ENCODE measurements at regions not wholly inside any gene's neighbourhood (a gene's known extent, or its start where the extent isn't known, plus 50 kb on each side); places are given as distances from the start of the nearest gene placed in this dataset.
"Not testable (repeated sequence)": the region's sequence is repeated elsewhere in the genome, so short reads cannot be mapped to it uniquely, and the experiment has no call there.

GRCh38 chr20:39717936-39718335 is 755.8 kb downstream of the DHX35 start:
- Histone ChIP-seq H3K27ac (ENCODE audit: low read length) (no peak overlapping the region), H3K4me3 (ENCODE audit: low read length) (no peak overlapping the region), H3K27me3 (ENCODE audit: control insufficient read depth, insufficient read depth, low read length) (no peaks in the 10 kb centered on the region), H3K4me1 (ENCODE audit: control insufficient read depth, low read depth, low read length) (no peaks in the 10 kb centered on the region), H3K36me3 (ENCODE audit: control insufficient read depth, low read depth, low read length) (no peaks in the 10 kb centered on the region), H3K9ac (ENCODE audit: low read length) (no peak overlapping the region), H3K9me3 (ENCODE audit: control insufficient read depth, low read depth, low read length) (no peaks in the 10 kb centered on the region)

- Histone ChIP-seq H3K27me3 (ENCODE audit: control insufficient read depth, insufficient read depth, low read length) (no peaks in the 10 kb centered on the region), H3K4me3 (ENCODE audit: low read length) (no peak overlapping the region), H3K9me3 (ENCODE audit: control insufficient read depth, low read depth, low read length) (no peaks in the 10 kb centered on the region), H3K9ac (ENCODE audit: low read length) (no peak overlapping the region), H3K36me3 (ENCODE audit: control insufficient read depth, low read depth, low read length) (no peaks in the 10 kb centered on the region), H3K4me1 (ENCODE audit: control insufficient read depth, low read depth, low read length) (no peaks in the 10 kb centered on the region), H3K27ac (ENCODE audit: low read length) (no peak overlapping the region)
These were observed 754.7 kb downstream of the DHX35 start for GRCh38 chr20:39716796-39717341.

- H3K9ac ChIP-seq (ENCODE audit: low read length): no peak overlapping the region
- H3K9me3 ChIP-seq (ENCODE audit: control insufficient read depth, low read depth, low read length): no peaks in the 10 kb centered on the region
- H3K27me3 ChIP-seq (ENCODE audit: control insufficient read depth, insufficient read depth, low read length): no peaks in the 10 kb centered on the region
- no peaks in the 10 kb centered on the region for H3K4me1 ChIP-seq (ENCODE audit: control insufficient read depth, low read depth, low read length)
- no peak overlapping the region for H3K27ac ChIP-seq (ENCODE audit: low read length)
- no peaks in the 10 kb centered on the region for H3K36me3 ChIP-seq (ENCODE audit: control insufficient read depth, low read depth, low read length)
- H3K4me3 ChIP-seq (ENCODE audit: low read length): no peak overlapping the region
These were observed 751.1 kb downstream of the DHX35 start for GRCh38 chr20:39713076-39713840.

- H3K27ac ChIP-seq (ENCODE audit: low read length): no peak overlapping the region
- no peaks in the 10 kb centered on the region for H3K27me3 ChIP-seq (ENCODE audit: control insufficient read depth, insufficient read depth, low read length)
- no peak overlapping the region for H3K4me3 ChIP-seq (ENCODE audit: low read length)
- H3K9ac ChIP-seq (ENCODE audit: low read length): no peak overlapping the region
- no peaks in the 10 kb centered on the region for H3K36me3 ChIP-seq (ENCODE audit: control insufficient read depth, low read depth, low read length)
- H3K9me3 ChIP-seq (ENCODE audit: control insufficient read depth, low read depth, low read length): no peaks in the 10 kb centered on the region
- peaks cover 5% of the 10 kb centered on the region for H3K4me1 ChIP-seq (ENCODE audit: control insufficient read depth, low read depth, low read length)
These were observed 744.1 kb downstream of the DHX35 start for GRCh38 chr20:39706184-39706663.

- no peak overlapping the region for H3K4me3 ChIP-seq (ENCODE audit: low read length)
- no peak overlapping the region for H3K9ac ChIP-seq (ENCODE audit: low read length)
- no peaks in the 10 kb centered on the region for H3K27me3 ChIP-seq (ENCODE audit: control insufficient read depth, insufficient read depth, low read length)
- H3K9me3 ChIP-seq (ENCODE audit: control insufficient read depth, low read depth, low read length): no peaks in the 10 kb centered on the region
- peaks cover 5% of the 10 kb centered on the region for H3K4me1 ChIP-seq (ENCODE audit: control insufficient read depth, low read depth, low read length)
- H3K27ac ChIP-seq (ENCODE audit: low read length): no peak overlapping the region
- H3K36me3 ChIP-seq (ENCODE audit: control insufficient read depth, low read depth, low read length): no peaks in the 10 kb centered on the region
These were observed 742.9 kb downstream of the DHX35 start for GRCh38 chr20:39705032-39705431.

- H3K9me3 ChIP-seq (ENCODE audit: control insufficient read depth, low read depth, low read length); H3K9ac ChIP-seq (ENCODE audit: low read length); H3K36me3 ChIP-seq (ENCODE audit: control insufficient read depth, low read depth, low read length); H3K27me3 ChIP-seq (ENCODE audit: control insufficient read depth, insufficient read depth, low read length); H3K27ac ChIP-seq (ENCODE audit: low read length); H3K4me1 ChIP-seq (ENCODE audit: control insufficient read depth, low read depth, low read length); H3K4me3 ChIP-seq (ENCODE audit: low read length): not testable (repeated sequence)
These were observed 741.2 kb downstream of the DHX35 start for GRCh38 chr20:39703357-39703756.

- Histone ChIP-seq H3K4me1 (ENCODE audit: control insufficient read depth, low read depth, low read length) (peaks cover 5% of the 10 kb centered on the region), H3K9ac (ENCODE audit: low read length) (no peak overlapping the region), H3K27ac (ENCODE audit: low read length) (no peak overlapping the region), H3K27me3 (ENCODE audit: control insufficient read depth, insufficient read depth, low read length) (no peaks in the 10 kb centered on the region), H3K9me3 (ENCODE audit: control insufficient read depth, low read depth, low read length) (no peaks in the 10 kb centered on the region), H3K36me3 (ENCODE audit: control insufficient read depth, low read depth, low read length) (no peaks in the 10 kb centered on the region), H3K4me3 (ENCODE audit: low read length) (no peak overlapping the region)
These were observed 740.7 kb downstream of the DHX35 start for GRCh38 chr20:39702701-39703349.

GRCh38 chr20:39700528-39700927 is 738.4 kb downstream of the DHX35 start:
- Histone ChIP-seq H3K9me3 (ENCODE audit: control insufficient read depth, low read depth, low read length) (no peaks in the 10 kb centered on the region), H3K9ac (ENCODE audit: low read length) (no peak overlapping the region), H3K36me3 (ENCODE audit: control insufficient read depth, low read depth, low read length) (no peaks in the 10 kb centered on the region), H3K4me1 (ENCODE audit: control insufficient read depth, low read depth, low read length) (peaks cover 5% of the 10 kb centered on the region), H3K27ac (ENCODE audit: low read length) (no peak overlapping the region), H3K27me3 (ENCODE audit: control insufficient read depth, insufficient read depth, low read length) (no peaks in the 10 kb centered on the region), H3K4me3 (ENCODE audit: low read length) (no peak overlapping the region)

- H3K27ac ChIP-seq (ENCODE audit: low read length): no peak overlapping the region
- H3K9me3 ChIP-seq (ENCODE audit: control insufficient read depth, low read depth, low read length): no peaks in the 10 kb centered on the region
- H3K36me3 ChIP-seq (ENCODE audit: control insufficient read depth, low read depth, low read length): no peaks in the 10 kb centered on the region
- no peak overlapping the region for H3K9ac ChIP-seq (ENCODE audit: low read length)
- H3K4me1 ChIP-seq (ENCODE audit: control insufficient read depth, low read depth, low read length): peaks cover 5% of the 10 kb centered on the region
- H3K27me3 ChIP-seq (ENCODE audit: control insufficient read depth, insufficient read depth, low read length): no peaks in the 10 kb centered on the region
- no peak overlapping the region for H3K4me3 ChIP-seq (ENCODE audit: low read length)
These were observed 737.1 kb downstream of the DHX35 start for GRCh38 chr20:39699166-39699725.

- Histone ChIP-seq H3K4me3 (ENCODE audit: low read length) (no peak overlapping the region), H3K36me3 (ENCODE audit: control insufficient read depth, low read depth, low read length) (no peaks in the 10 kb centered on the region), H3K9ac (ENCODE audit: low read length) (no peak overlapping the region), H3K27me3 (ENCODE audit: control insufficient read depth, insufficient read depth, low read length) (no peaks in the 10 kb centered on the region), H3K9me3 (ENCODE audit: control insufficient read depth, low read depth, low read length) (no peaks in the 10 kb centered on the region), H3K27ac (ENCODE audit: low read length) (no peak overlapping the region), H3K4me1 (ENCODE audit: control insufficient read depth, low read depth, low read length) (peaks cover 5% of the 10 kb centered on the region)
These were observed 736.6 kb downstream of the DHX35 start for GRCh38 chr20:39698752-39699151.

GRCh38 chr20:39691151-39691862 is 729.2 kb downstream of the DHX35 start:
- H3K4me1 ChIP-seq (ENCODE audit: control insufficient read depth, low read depth, low read length): no peaks in the 10 kb centered on the region
- no peaks in the 10 kb centered on the region for H3K27me3 ChIP-seq (ENCODE audit: control insufficient read depth, insufficient read depth, low read length)
- H3K27ac ChIP-seq (ENCODE audit: low read length): no peak overlapping the region
- H3K9me3 ChIP-seq (ENCODE audit: control insufficient read depth, low read depth, low read length): no peaks in the 10 kb centered on the region
- H3K4me3 ChIP-seq (ENCODE audit: low read length): no peak overlapping the region
- H3K36me3 ChIP-seq (ENCODE audit: control insufficient read depth, low read depth, low read length): no peaks in the 10 kb centered on the region
- H3K9ac ChIP-seq (ENCODE audit: low read length): no peak overlapping the region
